IMR-90 (cell line): ENCODE measurements at regions not wholly inside any gene's neighbourhood (a gene's known extent, or its start where the extent isn't known, plus 50 kb on each side); places are given as distances from the start of the nearest gene placed in this dataset.

Experiments used
- ATAC-seq: fragments of 200-7000 bp; cut with Tn5 transposase; 2 replicates; pipeline ENCODE4 v1.9.1; 2020; ENCODE audit warnings: low read depth, mild to moderate bottlenecking, moderate library complexity
- BruUV-seq: library from RNA; stranded (reverse); fragments of 400-500 nt; replicated peaks from 2 replicates; lab custom pipeline; 2021; lab: Mats Ljungman, UMichigan
- CTCF ChIA-PET: fragments of 300-600 bp; formaldehyde crosslinking; extraction: SDS; loops from one replicate; lab custom pipeline; 2021; ENCODE audit warnings: antibody characterized with exemption; lab: Yijun Ruan, JAX
- POLR2A ChIA-PET: fragments of 300-600 bp; sonication (Branson Sonifier 250); formaldehyde crosslinking; loops from one replicate; lab custom pipeline; 2022; ENCODE audit warnings: antibody characterized with exemption; ENCODE audit not compliant: unreplicated experiment; lab: Charles Lee
- DNase-seq: peaks from one replicate; pipeline ENCODE4 v3.0.0; 2013
- H2AFZ ChIP-seq: replicated peaks from 2 replicates; pipeline ENCODE3; 2013; ENCODE audit warnings: low read length, mild to moderate bottlenecking; ENCODE audit not compliant: poor library complexity
- H2AK5ac ChIP-seq: 2 replicates; pipeline ENCODE4 v1.6.1; 2013; ENCODE audit warnings: low read depth, low read length, inconsistent platforms
- H2AK9ac ChIP-seq: replicated peaks from 2 replicates; pipeline ENCODE3; 2013; ENCODE audit warnings: mild to moderate bottlenecking, low read depth, low read length, moderate library complexity; ENCODE audit not compliant: poor library complexity
- H2BK120ac ChIP-seq: 2 replicates; pipeline ENCODE4 v1.6.1; 2013; ENCODE audit warnings: low read depth, low read length, inconsistent platforms
- H2BK15ac ChIP-seq: 3 replicates; pipeline ENCODE4 v1.6.1; 2013; ENCODE audit warnings: low read depth, low read length, inconsistent platforms
- H2BK20ac ChIP-seq: 2 replicates; pipeline ENCODE4 v1.6.1; 2013; ENCODE audit warnings: low read depth, mild to moderate bottlenecking, inconsistent platforms, low read length, moderate library complexity
- H2BK5ac ChIP-seq: 2 replicates; pipeline ENCODE4 v1.6.1; 2013; ENCODE audit warnings: mild to moderate bottlenecking, low read depth, low read length, inconsistent platforms; ENCODE audit not compliant: poor library complexity, severe bottlenecking
- H3K14ac ChIP-seq: replicated peaks from 2 replicates; pipeline ENCODE4 v1.6.1; 2013; ENCODE audit warnings: low read depth, low read length, inconsistent platforms
- H3K18ac ChIP-seq: 2 replicates; pipeline ENCODE4 v1.6.1; 2013; ENCODE audit warnings: low read depth, low read length, control low read depth
- H3K23ac ChIP-seq: 2 replicates; pipeline ENCODE4 v1.6.1; 2013; ENCODE audit warnings: low read depth, low read length, inconsistent platforms
- H3K27ac ChIP-seq: 2 replicates; pipeline ENCODE4 v1.5.1; 2013; ENCODE audit warnings: mild to moderate bottlenecking, control low read depth, low read length; ENCODE audit not compliant: insufficient read depth
- H3K27me3 ChIP-seq: 2 replicates; pipeline ENCODE4 v1.6.1; 2013; ENCODE audit warnings: low read length; ENCODE audit not compliant: control insufficient read depth, insufficient read depth
- H3K36me3 ChIP-seq: 2 replicates; pipeline ENCODE4 v1.6.1; 2013; ENCODE audit warnings: low read length, mixed read lengths; ENCODE audit not compliant: control insufficient read depth, insufficient read depth
- H3K4ac ChIP-seq: 2 replicates; pipeline ENCODE4 v1.6.1; 2013; ENCODE audit warnings: low read depth, low read length, inconsistent platforms
- H3K4me1 ChIP-seq: 2 replicates; pipeline ENCODE4 v1.6.1; 2013; ENCODE audit warnings: low read length, mixed read lengths; ENCODE audit not compliant: control insufficient read depth, insufficient read depth
- H3K4me2 ChIP-seq: 2 replicates; pipeline ENCODE4 v1.6.1; 2013; ENCODE audit warnings: low read depth, mild to moderate bottlenecking, control low read depth, low read length, moderate library complexity
- H3K4me3 ChIP-seq: 2 replicates; pipeline ENCODE4 v1.5.1; 2013; ENCODE audit warnings: low read depth, mild to moderate bottlenecking, control low read depth, low read length, moderate library complexity; ENCODE audit not compliant: insufficient read depth
- H3K56ac ChIP-seq: 2 replicates; pipeline ENCODE4 v1.6.1; 2013; ENCODE audit warnings: low read length, inconsistent platforms; ENCODE audit not compliant: insufficient read depth; ENCODE audit errors: extremely low read depth
- H3K79me1 ChIP-seq, 2 experiments: 2 replicates each; pipeline ENCODE4 v1.6.1; 2013; ENCODE audit warnings: low read length in 2 of 2, inconsistent platforms in 1 of 2, low read depth in 1 of 2
- H3K9ac ChIP-seq: 2 replicates; pipeline ENCODE4 v1.6.1; 2013; ENCODE audit warnings: low read depth, low read length, control low read depth
- H3K9me1 ChIP-seq: 2 replicates; pipeline ENCODE4 v1.6.1; 2013; ENCODE audit warnings: low read length, inconsistent platforms; ENCODE audit not compliant: insufficient read depth
- H3K9me3 ChIP-seq: 2 replicates; pipeline ENCODE4 v1.6.1; 2013; ENCODE audit warnings: low read length; ENCODE audit not compliant: control insufficient read depth, insufficient read depth
- H4K20me1 ChIP-seq: 2 replicates; pipeline ENCODE4 v1.6.1; 2013; ENCODE audit warnings: low read length, inconsistent platforms; ENCODE audit not compliant: insufficient read depth
- H4K5ac ChIP-seq: 2 replicates; pipeline ENCODE4 v1.6.1; 2013; ENCODE audit warnings: mild to moderate bottlenecking, low read depth, low read length, control low read depth
- H4K8ac ChIP-seq, 2 experiments: 2 replicates each; pipeline ENCODE4 v1.6.1; 2013; ENCODE audit warnings: low read depth in 2 of 2, low read length in 2 of 2, control low read depth in 1 of 2, inconsistent platforms in 1 of 2
- H4K91ac ChIP-seq: 2 replicates; pipeline ENCODE4 v1.6.1; 2013; ENCODE audit warnings: low read depth, low read length, inconsistent platforms; ENCODE audit not compliant: insufficient read depth
- CTCF ChIP-seq: conservative IDR thresholded peaks from 2 replicates; pipeline ENCODE4 v1.5.1; 2012; ENCODE audit warnings: mild to moderate bottlenecking, low read depth, low read length, improper control_type of control experiment
- ELK1 ChIP-seq: fragments of 150-350 bp; IDR thresholded peaks from 2 replicates; pipeline ENCODE4 v1.6.1; 2016; ENCODE audit warnings: low read depth, mild to moderate bottlenecking, low read length, moderate library complexity, borderline replicate concordance
- RFX5 ChIP-seq: IDR thresholded peaks from 2 replicates; pipeline ENCODE4 v1.8.0; 2012; ENCODE audit warnings: low read depth, mild to moderate bottlenecking, low read length, moderate library complexity
- USF2 ChIP-seq: fragments of 150-350 bp; IDR thresholded peaks from 2 replicates; pipeline ENCODE4 v1.6.1; 2017; ENCODE audit warnings: mild to moderate bottlenecking, antibody characterized with exemption, low read length, low read depth
- WGBS, 2 experiments: methylation state at CpG; one replicate each; pipeline versions ENCODE4 v1.1.5 to v1.1.7; 2013; ENCODE audit warnings: missing lambda C conversion rate in 2 of 2; ENCODE audit not compliant: insufficient read length in 1 of 2; ENCODE audit errors: extremely low coverage in 2 of 2; 5-methylcytosine and 5-hydroxymethylcytosine counted together
- dilution Hi-C: fragments of 300-500 bp; cut with HindIII; formaldehyde crosslinking; loops from one replicate; pipeline ENCODE4 v1.14.3; 2018; ENCODE audit warnings: low sequenced_read_pairs; ENCODE audit not compliant: unreplicated experiment
- in situ Hi-C: fragments of 300-500 bp; cut with MboI; formaldehyde crosslinking; loops from 3 replicates; pipeline ENCODE4 v1.14.3; 2019; ENCODE audit warnings: low sequenced_read_pairs, inconsistent platforms, mixed read lengths
- intact Hi-C: fragments of 100-400 bp; cut with micrococcal nuclease; formaldehyde crosslinking; loops from 2 replicates; pipeline ENCODE4 v1.10.0; 2022

GRCh38 chr5:164818445-164818844, 1313.0 kb downstream of the MAT2B start:
- Histone ChIP-seq H3K23ac (no peak overlapping the region), H3K9me1 (no peaks in the 10 kb centered on the region), H3K4me3 (no peak overlapping the region), H2AFZ (no peak overlapping the region), H3K36me3 (no peaks in the 10 kb centered on the region), H3K4ac (no peak overlapping the region), H2BK120ac (no peak overlapping the region), H3K56ac (no peak overlapping the region), H2BK15ac (no peak overlapping the region), H2AK9ac (no peak overlapping the region), H3K9ac (no peak overlapping the region), H4K20me1 (no peaks in the 10 kb centered on the region), H3K9me3 (0 out of 2 replicates have a peak, but pooled peaks cover 2% of the 10 kb centered on the region), H2AK5ac (no peak overlapping the region), H2BK5ac (no peak overlapping the region), H3K79me1 (no peaks in the 10 kb centered on the region), H2BK20ac (no peak overlapping the region), H4K8ac (no peak overlapping the region), H3K27ac (no peak overlapping the region), H3K18ac (no peak overlapping the region), H3K27me3 (no peaks in the 10 kb centered on the region), H3K14ac (no peak overlapping the region), H4K91ac (no peak overlapping the region), H3K4me2 (no peak overlapping the region), H4K5ac (no peak overlapping the region), H3K4me1 (no peaks in the 10 kb centered on the region)
- ChIA-PET POLR2A (no interaction called here), CTCF (no interaction called here)
- no TSS peak for BruUV-seq
- dilution Hi-C loops (no loop called here), intact Hi-C loops (no loop called here), in situ Hi-C loops (no loop called here)
- no peak for TF ChIP-seq CTCF
- TF ChIP-seq ELK1 = no peak
- TF ChIP-seq RFX5 = no peak
- no peak for TF ChIP-seq USF2
- ATAC-seq (no peak), DNase-seq (no peak)
- no CpG with 5 or more reads among the region's 1 CpG for WGBS, 2 experiments
